ENCODE measurements at regions not wholly inside any gene's neighbourhood (a gene's known extent, or its start where the extent isn't known, plus 50 kb on each side); places are given as distances from the start of the nearest gene placed in this dataset.

DNA sequence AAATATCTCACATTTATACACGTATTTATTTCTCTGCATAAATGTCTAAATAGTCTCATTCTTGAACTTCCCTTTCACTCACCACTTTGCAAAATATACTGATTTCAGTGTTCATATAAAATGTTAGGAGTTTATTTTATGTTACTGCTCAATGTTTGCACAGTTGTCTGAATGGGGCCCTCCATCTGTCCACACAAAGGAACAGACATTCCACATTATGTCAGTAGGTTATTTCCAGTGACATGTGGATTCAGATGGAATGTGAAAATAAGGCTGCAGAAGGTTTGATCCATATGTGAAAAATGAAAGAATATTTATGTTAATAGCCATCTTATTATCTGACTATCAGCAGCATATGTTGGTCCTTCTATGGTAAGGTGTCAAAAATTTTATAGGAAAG, 994.4 kb upstream of the SEL1L start:
- DNase-seq, result no peak
- 50 to 64% (median 63%) methylated on average over 1 of the region's 1 CpG for WGBS, 4 donors

DNA sequence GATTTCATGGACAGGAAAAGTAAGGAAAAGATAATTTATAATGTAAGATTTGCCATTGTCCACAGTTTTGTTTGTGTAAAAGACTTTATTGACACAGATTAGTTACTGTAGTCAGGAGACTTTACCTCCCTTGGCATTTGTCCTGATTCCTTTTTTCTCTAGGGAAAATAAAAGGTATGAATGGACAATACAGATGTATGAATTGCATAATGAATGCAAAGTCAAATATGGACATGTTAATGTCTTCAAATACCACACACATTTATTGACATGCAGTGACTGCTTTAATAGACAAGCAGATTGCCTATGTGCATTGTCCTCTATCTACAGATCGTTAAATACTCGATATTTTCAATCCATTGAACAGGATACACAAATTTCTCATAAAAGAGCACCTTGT, 999.7 kb upstream of the SEL1L start:
- intact Hi-C loops (cut with DNase I), result no loop called here
- TF ChIP-seq POLR2A (IDR thresholded peaks at IDR 0.05), result no peak
- no peak for TF ChIP-seq CTCF (IDR thresholded peaks at IDR 0.05)
- 79 to 91% (median 86%) methylated on average over 2 of the region's 2 CpGs for WGBS, 4 donors

More for the DNA sequence above, 994.4 kb upstream of the SEL1L start:
- H3K36me3 ChIP-seq (replicated peaks in 1 of 2), result no peaks in the 10 kb centered on the region
- TF ChIP-seq POLR2A (IDR thresholded peaks at IDR 0.05) (no peak), CTCF (IDR thresholded peaks at IDR 0.05) (no peak)
- no peak overlapping the region for H3K4me3 ChIP-seq
- no peaks in the 10 kb centered on the region for H3K9me3 ChIP-seq (replicated peaks in 1 of 3)
- intact Hi-C loops (cut with DNase I), result no loop called here
- no peaks in the 10 kb centered on the region for H3K27me3 ChIP-seq
- no peaks in the 10 kb centered on the region for H3K4me1 ChIP-seq (replicated peaks in 1 of 2)
- no peak overlapping the region for H3K27ac ChIP-seq

DNA sequence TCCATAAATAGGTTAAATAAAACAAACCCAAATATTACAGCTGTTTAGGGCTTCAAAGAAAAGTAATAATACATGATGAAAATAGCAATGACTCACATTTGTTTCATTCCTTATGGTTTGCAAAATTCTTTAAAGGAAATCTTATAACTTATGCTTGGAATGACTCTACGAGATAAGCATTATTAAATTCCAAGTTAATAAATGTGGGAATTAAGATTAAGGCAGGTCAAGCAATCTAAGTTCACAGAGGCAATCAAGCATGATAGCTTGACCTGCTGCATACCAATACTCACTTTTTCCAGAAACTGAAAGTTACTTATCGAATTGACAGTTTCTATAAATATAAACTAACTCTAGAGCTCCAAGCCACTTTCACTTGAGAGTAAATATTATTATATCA, 1002.9 kb upstream of the SEL1L start:
- Histone ChIP-seq H3K9me3 (replicated peaks in 1 of 3) (no peaks in the 10 kb centered on the region), H3K4me3 (no peak overlapping the region), H3K4me1 (replicated peaks in 1 of 2) (no peaks in the 10 kb centered on the region), H3K27me3 (no peaks in the 10 kb centered on the region), H3K27ac (no peak overlapping the region), H3K36me3 (replicated peaks in 1 of 2) (no peaks in the 10 kb centered on the region)
- DNase-seq, result no peak
- TF ChIP-seq CTCF (IDR thresholded peaks at IDR 0.05), result no peak
- TF ChIP-seq POLR2A (IDR thresholded peaks at IDR 0.05), result no peak
- 61 to 69% (median 68%) methylated on average over 2 of the region's 2 CpGs for WGBS, 4 donors
- intact Hi-C loops (cut with DNase I), result no loop called here

More for the DNA sequence above, 999.7 kb upstream of the SEL1L start:
- DNase-seq, result no peak
- no peaks in the 10 kb centered on the region for H3K36me3 ChIP-seq (replicated peaks in 1 of 2)
- H3K27me3 ChIP-seq, result no peaks in the 10 kb centered on the region
- no peak overlapping the region for H3K4me3 ChIP-seq
- H3K27ac ChIP-seq, result no peak overlapping the region
- no peaks in the 10 kb centered on the region for H3K9me3 ChIP-seq (replicated peaks in 1 of 3)
- H3K4me1 ChIP-seq (replicated peaks in 1 of 2), result no peaks in the 10 kb centered on the region

GRCh38 chr14:82537831-82538230, 1004.2 kb upstream of the SEL1L start:
- TF ChIP-seq CTCF (IDR thresholded peaks at IDR 0.05) (no peak), POLR2A (IDR thresholded peaks at IDR 0.05) (no peak)
- intact Hi-C loops (cut with DNase I), result no loop called here
- Histone ChIP-seq H3K27ac (no peak overlapping the region), H3K4me1 (replicated peaks in 1 of 2) (no peaks in the 10 kb centered on the region), H3K27me3 (no peaks in the 10 kb centered on the region), H3K9me3 (replicated peaks in 1 of 3) (peaks cover 0 to 4% (median 0%) of the 10 kb centered on the region in 3 donors), H3K4me3 (no peak overlapping the region), H3K36me3 (replicated peaks in 1 of 2) (no peaks in the 10 kb centered on the region)
- 71 to 82% (median 78%) methylated on average over 3 of the region's 3 CpGs for WGBS, 4 donors
- no peak for DNase-seq
